Heart left ventricle (tissue), 13 donors: ENCODE measurements at regions not wholly inside any gene's neighbourhood (a gene's known extent, or its start where the extent isn't known, plus 50 kb on each side); places are given as distances from the start of the nearest gene placed in this dataset.

Experiments
- POLR2A ChIP-seq, 2 donors: fragments of 450-650 bp; IDR thresholded peaks; one replicate each; pipeline ENCODE4 v1.6.1; 2017; ENCODE audit warnings: antibody characterized with exemption in 2 of 2, mild to moderate bottlenecking in 2 of 2, moderate library complexity in 2 of 2
- TF ChIP-seq, protein P1 (sequence below), 12 donors: fragments of 200-600 bp; sonication (generic) in 4 of 12; IDR thresholded peaks; one replicate each; pipeline versions ENCODE4 v1.5.0 to v1.8.0; 2018 to 2022; ENCODE audit warnings: antibody characterized with exemption in 12 of 12, mild to moderate bottlenecking in 5 of 12
- donor health status: ischemic (EF 13 %, LVEDD 7.1; RV severe dilation, severe dysfunction).
- donor health status: DM: no; HTN: yes; CAD: no.
- donor health status: DM: no; HTN: no; CAD: no.
- donor health status: ischemic (EF 25% LVEDD 6.9; RV normal size, moderate dysfunction).
- donor health status: ischemic (EF 25% LVEDD 5.7; RV mildly dilated, moderate dysfunction).
- donor health status: ischemic (EF 35%, LVEDD 5.7; RV mildly dilated, moderate dysfunction).
- donor health status: nonischemic (EF 11% LVEDD 7.7; RV severe dilation, severe dysfunction).
- donor health status: DM: yes; HTN: yes; CAD: no.
- donor health status: PGD.
- donor health status: ischemic (EF 29% LVEDD 5.4; RV normal size, mild dysfunction).
- donor health status: nonischemic (EF 23%, LVEDD 6.1; RV moderate dilation, normal function).

DNA sequence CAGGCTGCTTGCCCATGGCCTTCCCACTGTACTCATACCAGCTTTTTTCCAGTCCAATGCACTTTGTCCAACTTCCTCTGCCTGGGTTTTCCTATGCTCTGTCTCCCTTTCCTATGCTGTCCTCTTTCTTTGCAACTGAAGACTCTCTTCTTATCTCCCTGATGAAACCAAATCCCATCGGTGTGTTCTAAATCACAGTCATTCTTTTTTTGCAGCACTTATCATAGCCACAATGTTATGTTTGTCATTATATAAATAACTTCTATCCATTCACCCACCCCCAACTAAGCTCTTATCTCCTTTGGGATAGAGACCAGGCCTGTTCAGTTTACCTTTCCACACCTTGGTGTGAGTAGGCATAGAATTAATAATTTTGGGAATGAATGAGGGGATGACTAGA is 121.0 kb downstream of the GPX5 start:
- TF ChIP-seq, protein P1, sequence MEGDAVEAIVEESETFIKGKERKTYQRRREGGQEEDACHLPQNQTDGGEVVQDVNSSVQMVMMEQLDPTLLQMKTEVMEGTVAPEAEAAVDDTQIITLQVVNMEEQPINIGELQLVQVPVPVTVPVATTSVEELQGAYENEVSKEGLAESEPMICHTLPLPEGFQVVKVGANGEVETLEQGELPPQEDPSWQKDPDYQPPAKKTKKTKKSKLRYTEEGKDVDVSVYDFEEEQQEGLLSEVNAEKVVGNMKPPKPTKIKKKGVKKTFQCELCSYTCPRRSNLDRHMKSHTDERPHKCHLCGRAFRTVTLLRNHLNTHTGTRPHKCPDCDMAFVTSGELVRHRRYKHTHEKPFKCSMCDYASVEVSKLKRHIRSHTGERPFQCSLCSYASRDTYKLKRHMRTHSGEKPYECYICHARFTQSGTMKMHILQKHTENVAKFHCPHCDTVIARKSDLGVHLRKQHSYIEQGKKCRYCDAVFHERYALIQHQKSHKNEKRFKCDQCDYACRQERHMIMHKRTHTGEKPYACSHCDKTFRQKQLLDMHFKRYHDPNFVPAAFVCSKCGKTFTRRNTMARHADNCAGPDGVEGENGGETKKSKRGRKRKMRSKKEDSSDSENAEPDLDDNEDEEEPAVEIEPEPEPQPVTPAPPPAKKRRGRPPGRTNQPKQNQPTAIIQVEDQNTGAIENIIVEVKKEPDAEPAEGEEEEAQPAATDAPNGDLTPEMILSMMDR (IDR thresholded peaks at IDR 0.05) = no peak
- no peak for TF ChIP-seq POLR2A (IDR thresholded peaks at IDR 0.05)
